ENCODE measurements at regions not wholly inside any gene's neighbourhood (a gene's known extent, or its start where the extent isn't known, plus 50 kb on each side); places are given as distances from the start of the nearest gene placed in this dataset.

GRCh38 chr18:75639472-75639831 lies 211.9 kb upstream of the SMIM21 start:
- FAIRE-seq (no peak), DNase-seq (ENCODE audit: insufficient read length, low spot score) (no peak)

- no peak for FAIRE-seq
- no peak for DNase-seq (ENCODE audit: insufficient read length, low spot score)
These were observed 211.4 kb upstream of the SMIM21 start for GRCh38 chr18:75638776-75639471.

- FAIRE-seq: no peak
These were observed 210.8 kb upstream of the SMIM21 start for GRCh38 chr18:75638223-75638775.

GRCh38 chr18:75635096-75635495 lies 207.6 kb upstream of the SMIM21 start:
- FAIRE-seq (no peak), DNase-seq (ENCODE audit: insufficient read length, low spot score) (no peak)

More at GRCh38 chr18:75638223-75638775, 210.8 kb upstream of the SMIM21 start:
- no peak for DNase-seq (ENCODE audit: insufficient read length, low spot score)

GRCh38 chr18:75625966-75626365 lies 198.5 kb upstream of the SMIM21 start:
- no peak for DNase-seq (ENCODE audit: insufficient read length, low spot score)
- FAIRE-seq: no peak

GRCh38 chr18:75624869-75625268 lies 197.4 kb upstream of the SMIM21 start:
- FAIRE-seq (no peak), DNase-seq (ENCODE audit: insufficient read length, low spot score) (no peak)

GRCh38 chr18:75621818-75622217 lies 194.3 kb upstream of the SMIM21 start:
- DNase-seq (ENCODE audit: insufficient read length, low spot score) (no peak), FAIRE-seq (no peak)

GRCh38 chr18:75618146-75618545 lies 190.6 kb upstream of the SMIM21 start:
- FAIRE-seq: no peak
- DNase-seq (ENCODE audit: insufficient read length, low spot score): no peak

GRCh38 chr18:75612456-75612855 lies 185.0 kb upstream of the SMIM21 start:
- no peak for FAIRE-seq

GRCh38 chr18:75607701-75608100 lies 180.2 kb upstream of the SMIM21 start:
- no peak for DNase-seq (ENCODE audit: insufficient read length, low spot score)
- no peak for FAIRE-seq

More at GRCh38 chr18:75612456-75612855, 185.0 kb upstream of the SMIM21 start:
- DNase-seq (ENCODE audit: insufficient read length, low spot score): no peak

GRCh38 chr18:75592527-75592926 lies 165.0 kb upstream of the SMIM21 start:
- FAIRE-seq: no peak
- DNase-seq (ENCODE audit: insufficient read length, low spot score): no peak

GRCh38 chr18:75588412-75588811 lies 160.9 kb upstream of the SMIM21 start:
- no peak for DNase-seq (ENCODE audit: insufficient read length, low spot score)
- no peak for FAIRE-seq

- DNase-seq (ENCODE audit: insufficient read length, low spot score): no peak
- FAIRE-seq: no peak
These were observed 159.6 kb upstream of the SMIM21 start for GRCh38 chr18:75587131-75587530.

GRCh38 chr18:75586130-75586889 lies 158.8 kb upstream of the SMIM21 start:
- DNase-seq (ENCODE audit: insufficient read length, low spot score): no peak
- FAIRE-seq: no peak

- no peak for FAIRE-seq
These were observed 155.4 kb upstream of the SMIM21 start for GRCh38 chr18:75582940-75583339.

GRCh38 chr18:75582406-75582821 lies 154.9 kb upstream of the SMIM21 start:
- no peak for DNase-seq (ENCODE audit: insufficient read length, low spot score)
- no peak for FAIRE-seq

More at GRCh38 chr18:75582940-75583339, 155.4 kb upstream of the SMIM21 start:
- DNase-seq (ENCODE audit: insufficient read length, low spot score): no peak

- no peak for DNase-seq (ENCODE audit: insufficient read length, low spot score)
- FAIRE-seq: no peak
These were observed 154.0 kb upstream of the SMIM21 start for GRCh38 chr18:75581336-75582131.

GRCh38 chr18:75574187-75574586 lies 146.7 kb upstream of the SMIM21 start:
- no peak for FAIRE-seq
- no peak for DNase-seq (ENCODE audit: insufficient read length, low spot score)

GRCh38 chr18:75563150-75563549 lies 135.6 kb upstream of the SMIM21 start:
- no peak for DNase-seq (ENCODE audit: insufficient read length, low spot score)
- no peak for FAIRE-seq

- no peak for FAIRE-seq
- no peak for DNase-seq (ENCODE audit: insufficient read length, low spot score)
These were observed 134.7 kb upstream of the SMIM21 start for GRCh38 chr18:75562216-75562615.

- FAIRE-seq: no peak
- no peak for DNase-seq (ENCODE audit: insufficient read length, low spot score)
These were observed 131.3 kb upstream of the SMIM21 start for GRCh38 chr18:75558790-75559189.

All from GM19239 (cell line).